ENCODE measurements at regions not wholly inside any gene's neighbourhood (a gene's known extent, or its start where the extent isn't known, plus 50 kb on each side); places are given as distances from the start of the nearest gene placed in this dataset.

DNA sequence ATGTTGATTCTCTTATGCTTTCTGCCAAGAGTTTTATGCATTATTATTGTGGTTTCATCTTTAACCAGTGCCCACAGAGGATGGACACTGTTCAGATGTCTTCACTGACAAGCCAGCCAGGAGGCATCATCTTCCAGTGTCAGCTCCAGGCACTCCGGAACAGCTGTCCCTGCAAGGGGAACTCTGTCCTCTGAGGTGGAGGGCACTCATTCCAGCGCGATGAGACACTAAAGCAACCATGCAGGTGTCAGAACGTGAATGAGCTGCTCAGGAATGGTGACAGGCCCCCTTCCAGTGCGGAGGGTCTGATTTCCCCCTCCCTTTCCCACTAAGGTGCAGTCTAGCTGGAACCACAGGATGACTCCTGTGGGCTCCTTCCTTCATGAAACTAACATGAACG, 117.5 kb downstream of the NOG start:
- Histone ChIP-seq H3K36me3 (no peaks in the 10 kb centered on the region), H3K27me3 (peaks cover 0 to 9% (median 6%) of the 10 kb centered on the region in 3 donors), H3K27ac (no peak overlapping the region), H3K4me1 (peaks cover 0 to 11% (median 4%) of the 10 kb centered on the region in 4 donors), H3K9me3 (no peaks in the 10 kb centered on the region), H3K4me3 (no peak overlapping the region)
- 81 to 86% (median 84%) methylated on average over 6 of the region's 6 CpGs for WGBS, 5 donors
- no peak for DNase-seq
- intact Hi-C loops (cut with DNase I; ENCODE audit: low total_unique reads), result no loop called here
- TF ChIP-seq, protein P1, sequence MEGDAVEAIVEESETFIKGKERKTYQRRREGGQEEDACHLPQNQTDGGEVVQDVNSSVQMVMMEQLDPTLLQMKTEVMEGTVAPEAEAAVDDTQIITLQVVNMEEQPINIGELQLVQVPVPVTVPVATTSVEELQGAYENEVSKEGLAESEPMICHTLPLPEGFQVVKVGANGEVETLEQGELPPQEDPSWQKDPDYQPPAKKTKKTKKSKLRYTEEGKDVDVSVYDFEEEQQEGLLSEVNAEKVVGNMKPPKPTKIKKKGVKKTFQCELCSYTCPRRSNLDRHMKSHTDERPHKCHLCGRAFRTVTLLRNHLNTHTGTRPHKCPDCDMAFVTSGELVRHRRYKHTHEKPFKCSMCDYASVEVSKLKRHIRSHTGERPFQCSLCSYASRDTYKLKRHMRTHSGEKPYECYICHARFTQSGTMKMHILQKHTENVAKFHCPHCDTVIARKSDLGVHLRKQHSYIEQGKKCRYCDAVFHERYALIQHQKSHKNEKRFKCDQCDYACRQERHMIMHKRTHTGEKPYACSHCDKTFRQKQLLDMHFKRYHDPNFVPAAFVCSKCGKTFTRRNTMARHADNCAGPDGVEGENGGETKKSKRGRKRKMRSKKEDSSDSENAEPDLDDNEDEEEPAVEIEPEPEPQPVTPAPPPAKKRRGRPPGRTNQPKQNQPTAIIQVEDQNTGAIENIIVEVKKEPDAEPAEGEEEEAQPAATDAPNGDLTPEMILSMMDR (IDR thresholded peaks at IDR 0.05), result no peak
- TF ChIP-seq POLR2A (IDR thresholded peaks at IDR 0.05), result no peak
- no peak for TF ChIP-seq POLR2AphosphoS5 (IDR thresholded peaks at IDR 0.05)
- TF ChIP-seq EP300 (IDR thresholded peaks at IDR 0.05), result no peak

DNA sequence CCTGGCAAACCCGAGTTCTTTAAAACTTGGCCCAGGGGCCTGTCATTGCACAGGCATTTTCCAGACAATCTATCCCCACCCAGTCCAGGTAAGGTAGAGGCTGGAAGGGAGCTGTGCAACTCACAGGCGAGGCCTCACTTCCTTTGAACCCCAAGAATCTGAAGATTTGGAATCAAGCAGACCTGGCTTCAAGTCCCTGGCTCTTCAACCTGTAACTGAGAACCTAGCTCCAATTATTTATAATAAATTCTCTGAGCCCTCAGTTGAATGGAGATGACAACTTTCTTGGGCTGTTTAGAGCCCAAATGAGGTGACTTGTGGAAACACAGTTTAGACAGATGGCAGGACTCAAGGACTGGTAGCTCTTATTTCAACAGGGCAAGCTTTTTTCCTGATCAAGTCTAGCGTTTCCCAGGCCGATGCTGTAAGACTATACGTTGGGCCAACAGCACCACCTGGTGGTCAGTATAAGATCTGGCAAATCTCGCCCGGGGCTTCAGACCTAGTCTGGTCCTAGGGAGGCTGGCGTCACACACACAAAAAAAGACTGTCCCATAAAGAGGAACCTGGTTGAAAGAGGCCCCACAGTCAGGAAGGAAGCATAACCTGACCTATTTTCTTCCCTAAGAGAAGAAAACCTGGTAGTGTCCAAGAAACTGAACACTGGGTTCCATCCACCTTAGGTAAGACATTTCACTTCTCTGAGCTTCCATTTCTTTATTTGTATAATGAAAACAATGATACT, 117.9 kb downstream of the C17orf67 start:
- H3K27ac ChIP-seq, result no peak overlapping the region
- peaks cover 0 to 4% (median 0%) of the 10 kb centered on the region in 3 donors for H3K27me3 ChIP-seq
- H3K9me3 ChIP-seq, result no peaks in the 10 kb centered on the region
- no peak overlapping the region for H3K4me3 ChIP-seq
- no peaks in the 10 kb centered on the region for H3K36me3 ChIP-seq
- no peak for TF ChIP-seq POLR2A (IDR thresholded peaks at IDR 0.05)
- no peak for TF ChIP-seq EP300 (IDR thresholded peaks at IDR 0.05)
- TF ChIP-seq, protein P1 (IDR thresholded peaks at IDR 0.05), result peak in 5 of 7 experiments; percentile 48 to 81 (median 72)
- TF ChIP-seq POLR2AphosphoS5 (IDR thresholded peaks at IDR 0.05), result no peak
- intact Hi-C loops (cut with DNase I; ENCODE audit: low total_unique reads), result loop anchor here (2.0 kb wide), 1 partner anchor 123 kb away; the partner anchor contains the start of gene NOG
- WGBS, 5 donors, result 16 to 19% (median 18%) methylated on average over 8 of the region's 8 CpGs
- DNase-seq, result peak; percentile 80 to 92
- no peaks in the 10 kb centered on the region for H3K4me1 ChIP-seq

DNA sequence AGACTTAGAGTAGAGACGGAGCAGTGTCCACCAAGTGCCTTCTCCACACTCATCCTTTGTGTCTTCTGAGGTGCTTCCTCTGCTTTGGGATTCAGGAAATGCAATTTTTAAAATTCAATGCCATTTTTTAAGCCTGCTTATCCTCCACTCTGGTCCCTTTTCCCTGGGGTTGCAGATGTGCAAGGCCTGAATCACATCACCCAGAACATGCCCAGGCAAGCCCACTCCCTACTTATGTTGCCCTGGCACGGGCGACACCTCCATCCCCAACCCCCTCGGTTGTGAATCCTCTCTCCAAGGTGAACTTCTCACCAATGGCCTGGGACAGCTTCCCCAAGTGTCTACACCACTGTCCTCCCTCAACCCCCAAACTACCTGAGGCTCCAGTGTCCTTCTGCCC, 116.2 kb downstream of the C17orf67 start:
- TF ChIP-seq POLR2A (IDR thresholded peaks at IDR 0.05), result no peak
- no peak for TF ChIP-seq EP300 (IDR thresholded peaks at IDR 0.05)
- TF ChIP-seq POLR2AphosphoS5 (IDR thresholded peaks at IDR 0.05), result no peak
- TF ChIP-seq, protein P1 (IDR thresholded peaks at IDR 0.05), result no peak
- Histone ChIP-seq H3K36me3 (no peaks in the 10 kb centered on the region), H3K27ac (no peak overlapping the region), H3K4me1 (no peaks in the 10 kb centered on the region), H3K9me3 (no peaks in the 10 kb centered on the region), H3K4me3 (no peak overlapping the region), H3K27me3 (peaks cover 0 to 4% (median 0%) of the 10 kb centered on the region in 3 donors)
- WGBS, 5 donors, result 78 to 91% (median 82%) methylated on average over 4 of the region's 4 CpGs
- intact Hi-C loops (cut with DNase I; ENCODE audit: low total_unique reads), result no loop called here
- no peak for DNase-seq

DNA sequence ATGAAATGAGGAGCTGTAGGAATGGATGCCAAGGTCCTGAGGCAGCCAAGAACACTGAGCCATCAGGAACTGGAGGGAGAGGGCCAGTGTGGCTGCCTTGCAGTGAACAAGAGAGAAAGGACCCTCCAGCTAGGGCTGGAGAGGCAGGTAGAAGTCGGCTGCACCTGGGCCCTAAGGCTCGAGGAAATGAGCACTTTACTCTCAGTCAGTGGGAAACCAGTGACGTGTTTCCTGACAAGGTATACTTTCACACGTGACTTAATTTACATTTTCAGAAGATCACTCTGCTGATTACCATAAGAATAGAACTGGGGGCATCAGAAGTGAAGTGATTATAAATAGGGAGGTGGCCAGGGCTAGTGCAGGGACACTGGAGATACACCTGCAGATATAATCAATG, 115.2 kb downstream of the C17orf67 start:
- Histone ChIP-seq H3K9me3 (no peaks in the 10 kb centered on the region), H3K36me3 (no peaks in the 10 kb centered on the region), H3K4me1 (no peaks in the 10 kb centered on the region), H3K27me3 (peaks cover 0 to 4% (median 0%) of the 10 kb centered on the region in 3 donors), H3K4me3 (no peak overlapping the region), H3K27ac (no peak overlapping the region)
- 37 to 59% (median 49%) methylated on average over 4 of the region's 4 CpGs for WGBS, 5 donors
- TF ChIP-seq POLR2A (IDR thresholded peaks at IDR 0.05) (no peak), EP300 (IDR thresholded peaks at IDR 0.05) (no peak), POLR2AphosphoS5 (IDR thresholded peaks at IDR 0.05) (no peak)
- TF ChIP-seq, protein P1 (IDR thresholded peaks at IDR 0.05), result no peak
- intact Hi-C loops (cut with DNase I; ENCODE audit: low total_unique reads), result no loop called here
- no peak for DNase-seq

Measured in stomach (tissue), 8 donors.